Transverse colon (tissue), 3 donors: ENCODE measurements at regions not wholly inside any gene's neighbourhood (a gene's known extent, or its start where the extent isn't known, plus 50 kb on each side); places are given as distances from the start of the nearest gene placed in this dataset.
"Not testable (repeated sequence)": the region's sequence is repeated elsewhere in the genome, so short reads cannot be mapped to it uniquely, and the experiment has no call there.

ENCODE experiments used
- CTCF ChIP-seq, 5 experiments: fragments of 200-600 bp in 3 of 5; fragments of 450-650 bp in 2 of 5; sonication (generic) in 3 of 5; IDR thresholded peaks; 1 replicate in 2 of 5; 2 replicates in 3 of 5; pipeline ENCODE4 v1.5.1; 2016 to 2017; ENCODE audit warnings: antibody characterized with exemption in 5 of 5, inconsistent platforms in 3 of 5, mild to moderate bottlenecking in 2 of 5, moderate library complexity in 1 of 5
- POLR2A ChIP-seq: fragments of 450-650 bp; IDR thresholded peaks from one replicate; pipeline ENCODE4 v1.6.1; 2016; ENCODE audit warnings: antibody characterized with exemption, mild to moderate bottlenecking, moderate library complexity

GRCh38 chr7:55721004-55721403 lies 141.5 kb downstream of the SEPTIN14 start:
- TF ChIP-seq CTCF (IDR thresholded peaks at IDR 0.05); POLR2A: not testable (repeated sequence)
